Neural progenitor cell (in vitro differentiated cells): ENCODE measurements at regions not wholly inside any gene's neighbourhood (a gene's known extent, or its start where the extent isn't known, plus 50 kb on each side); places are given as distances from the start of the nearest gene placed in this dataset.

Experiments used
- EZH2 ChIP-seq: fragments of 200-600 bp; sonication (generic); IDR thresholded peaks from 2 replicates; pipeline ENCODE4 v1.6.1; 2017; ENCODE audit warnings: antibody characterized with exemption, mild to moderate bottlenecking, moderate library complexity
- EZH2phosphoT487 ChIP-seq: fragments of 200-600 bp; sonication (generic); IDR thresholded peaks from 2 replicates; pipeline ENCODE4 v1.6.1; 2017; ENCODE audit warnings: antibody characterized with exemption
- TF ChIP-seq, protein P1 (sequence below): fragments of 200-600 bp; sonication (generic); IDR thresholded peaks from 2 replicates; pipeline ENCODE4 v1.5.1; 2017; ENCODE audit warnings: antibody characterized with exemption, mild to moderate bottlenecking

DNA sequence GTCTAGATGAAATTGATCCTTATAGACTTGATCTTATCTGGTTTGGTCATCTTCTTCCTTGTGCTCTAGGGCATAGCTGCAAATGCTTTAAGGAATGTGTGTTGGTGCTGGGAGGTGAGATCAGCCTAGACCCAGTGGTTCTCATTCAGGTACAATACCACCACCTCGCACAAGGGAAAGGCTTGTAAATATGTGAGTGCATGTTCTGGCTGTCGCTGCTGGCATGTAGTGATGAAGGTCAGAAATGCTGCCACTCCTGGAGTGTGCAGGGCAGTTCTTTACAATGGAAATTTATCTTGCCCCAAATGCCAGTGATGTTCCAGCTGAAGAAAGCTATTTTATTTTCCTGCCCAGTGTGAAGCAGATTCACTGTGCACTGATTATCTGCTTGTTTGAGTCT lies 900.9 kb downstream of the QKI start:
- TF ChIP-seq, protein P1, sequence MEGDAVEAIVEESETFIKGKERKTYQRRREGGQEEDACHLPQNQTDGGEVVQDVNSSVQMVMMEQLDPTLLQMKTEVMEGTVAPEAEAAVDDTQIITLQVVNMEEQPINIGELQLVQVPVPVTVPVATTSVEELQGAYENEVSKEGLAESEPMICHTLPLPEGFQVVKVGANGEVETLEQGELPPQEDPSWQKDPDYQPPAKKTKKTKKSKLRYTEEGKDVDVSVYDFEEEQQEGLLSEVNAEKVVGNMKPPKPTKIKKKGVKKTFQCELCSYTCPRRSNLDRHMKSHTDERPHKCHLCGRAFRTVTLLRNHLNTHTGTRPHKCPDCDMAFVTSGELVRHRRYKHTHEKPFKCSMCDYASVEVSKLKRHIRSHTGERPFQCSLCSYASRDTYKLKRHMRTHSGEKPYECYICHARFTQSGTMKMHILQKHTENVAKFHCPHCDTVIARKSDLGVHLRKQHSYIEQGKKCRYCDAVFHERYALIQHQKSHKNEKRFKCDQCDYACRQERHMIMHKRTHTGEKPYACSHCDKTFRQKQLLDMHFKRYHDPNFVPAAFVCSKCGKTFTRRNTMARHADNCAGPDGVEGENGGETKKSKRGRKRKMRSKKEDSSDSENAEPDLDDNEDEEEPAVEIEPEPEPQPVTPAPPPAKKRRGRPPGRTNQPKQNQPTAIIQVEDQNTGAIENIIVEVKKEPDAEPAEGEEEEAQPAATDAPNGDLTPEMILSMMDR = no peak
- no peak for TF ChIP-seq EZH2
- TF ChIP-seq EZH2phosphoT487 = no peak
